ENCODE measurements at regions not wholly inside any gene's neighbourhood (a gene's known extent, or its start where the extent isn't known, plus 50 kb on each side); places are given as distances from the start of the nearest gene placed in this dataset.

- DNase-seq (ENCODE audit: extremely low read depth, low read depth): no peak
Measured at GRCh38 chr1:5812295-5812694, 179.9 kb downstream of the NPHP4 start.

- DNase-seq (ENCODE audit: extremely low read depth, low read depth): no peak
Measured at GRCh38 chr1:5811419-5811818, 180.8 kb downstream of the NPHP4 start.

- DNase-seq (ENCODE audit: extremely low read depth, low read depth): no peak
Measured at GRCh38 chr1:5810553-5811270, 181.5 kb downstream of the NPHP4 start.

GRCh38 chr1:5810131-5810530 lies 182.1 kb downstream of the NPHP4 start:
- no peak for DNase-seq (ENCODE audit: extremely low read depth, low read depth)

- DNase-seq (ENCODE audit: extremely low read depth, low read depth): no peak
Measured at GRCh38 chr1:5809207-5809788, 182.9 kb downstream of the NPHP4 start.

- DNase-seq (ENCODE audit: extremely low read depth, low read depth): no peak
Measured at GRCh38 chr1:5803851-5804250, 188.4 kb downstream of the NPHP4 start.

- DNase-seq (ENCODE audit: extremely low read depth, low read depth): no peak
Measured at GRCh38 chr1:5802606-5803005, 189.6 kb downstream of the NPHP4 start.

GRCh38 chr1:5798904-5799303 lies 193.3 kb downstream of the NPHP4 start:
- DNase-seq (ENCODE audit: extremely low read depth, low read depth): no peak

GRCh38 chr1:5798151-5798730 lies 194.0 kb downstream of the NPHP4 start:
- DNase-seq (ENCODE audit: extremely low read depth, low read depth): no peak

- no peak for DNase-seq (ENCODE audit: extremely low read depth, low read depth)
Measured at GRCh38 chr1:5796028-5796427, 196.2 kb downstream of the NPHP4 start.

GRCh38 chr1:5794279-5794678 lies 197.9 kb downstream of the NPHP4 start:
- no peak for DNase-seq (ENCODE audit: extremely low read depth, low read depth)

- DNase-seq (ENCODE audit: extremely low read depth, low read depth): no peak
Measured at GRCh38 chr1:5793516-5793915, 198.7 kb downstream of the NPHP4 start.

- no peak for DNase-seq (ENCODE audit: extremely low read depth, low read depth)
Measured at GRCh38 chr1:5781079-5781478, 211.1 kb downstream of the NPHP4 start.

GRCh38 chr1:5780324-5780716 lies 211.9 kb downstream of the NPHP4 start:
- no peak for DNase-seq (ENCODE audit: extremely low read depth, low read depth)

- DNase-seq (ENCODE audit: extremely low read depth, low read depth): no peak
Measured at GRCh38 chr1:5779608-5780323, 212.5 kb downstream of the NPHP4 start.

- DNase-seq (ENCODE audit: extremely low read depth, low read depth): no peak
Measured at GRCh38 chr1:5776035-5776550, 216.1 kb downstream of the NPHP4 start.

- no peak for DNase-seq (ENCODE audit: extremely low read depth, low read depth)
Measured at GRCh38 chr1:5774019-5774418, 218.2 kb downstream of the NPHP4 start.

GRCh38 chr1:5771788-5772187 lies 220.4 kb downstream of the NPHP4 start:
- no peak for DNase-seq (ENCODE audit: extremely low read depth, low read depth)

- no peak for DNase-seq (ENCODE audit: extremely low read depth, low read depth)
Measured at GRCh38 chr1:5770981-5771765, 221.1 kb downstream of the NPHP4 start.

GRCh38 chr1:5769760-5770159 lies 222.5 kb downstream of the NPHP4 start:
- DNase-seq (ENCODE audit: extremely low read depth, low read depth): no peak

- no peak for DNase-seq (ENCODE audit: extremely low read depth, low read depth)
Measured at GRCh38 chr1:5769146-5769545, 223.1 kb downstream of the NPHP4 start.
